ENCODE measurements at regions not wholly inside any gene's neighbourhood (a gene's known extent, or its start where the extent isn't known, plus 50 kb on each side); places are given as distances from the start of the nearest gene placed in this dataset.

DNA sequence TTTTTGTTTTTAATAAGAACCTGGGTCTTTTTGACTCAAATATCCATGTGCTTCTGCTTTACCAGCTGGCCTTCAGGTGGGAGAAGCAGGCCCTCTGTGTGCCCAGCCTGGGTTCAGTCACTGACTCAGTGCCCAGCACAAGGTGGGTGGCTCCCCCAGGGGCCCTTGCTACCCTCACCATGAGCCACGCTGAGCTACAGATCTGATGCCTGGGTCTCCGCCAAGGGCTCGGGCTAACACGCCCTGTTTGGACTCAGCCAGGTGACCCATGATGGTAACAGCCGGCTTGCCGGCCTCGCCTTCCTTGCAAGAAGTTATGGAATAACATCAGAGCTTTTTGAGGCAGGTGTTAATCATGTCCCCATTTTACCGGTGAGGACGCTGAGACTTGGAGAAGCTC, 109.5 kb upstream of the NLRP1 start:
- no peak overlapping the region for H4K8ac ChIP-seq (replicated peaks; ENCODE audit: insufficient read length, low read depth, low read length)
- peaks cover 0 to 3% of the 10 kb centered on the region in 2 experiments; a peak in 2 of 5 replicates for H3K9me3 Mint-ChIP-seq
- H3K79me1 ChIP-seq (ENCODE audit: insufficient read depth, low read depth, low read length, poor library complexity, severe bottlenecking), result no peaks in the 10 kb centered on the region
- H2AFZ ChIP-seq (ENCODE audit: low read length), result no peak overlapping the region
- H2BK12ac ChIP-seq (ENCODE audit: insufficient read length, low read depth, low read length), result no peak overlapping the region
- no peak overlapping the region for H2BK15ac ChIP-seq (ENCODE audit: low read depth, low read length)
- no peaks in the 10 kb centered on the region for H3K79me2 ChIP-seq (ENCODE audit: insufficient read depth, low read length)
- no peak overlapping the region for H3K56ac ChIP-seq (ENCODE audit: insufficient read length, low read depth, low read length)
- H3K23ac ChIP-seq (ENCODE audit: insufficient read length, low read depth, low read length), result no peak overlapping the region
- H3K9ac ChIP-seq (ENCODE audit: extremely low read depth, insufficient read length, low read length), result no peak overlapping the region
- no peak overlapping the region for H3K4ac ChIP-seq (ENCODE audit: low read depth, low read length)
- no peaks in the 10 kb centered on the region for H3K23me2 ChIP-seq (ENCODE audit: insufficient read length, low read depth, low read length, poor library complexity, severe bottlenecking)
- no peak overlapping the region for H3K14ac ChIP-seq (ENCODE audit: insufficient read depth, low read length)
- no CpG with 5 or more reads among the region's 9 CpGs for WGBS (ENCODE audit: extremely low coverage, insufficient read length, low lambda C conversion rate)
- no peaks in the 10 kb centered on the region for H4K20me1 ChIP-seq (ENCODE audit: control insufficient read depth, insufficient read depth, insufficient read length)
- no peak overlapping the region for H2BK5ac ChIP-seq (ENCODE audit: insufficient read length, low read length)
- H3K9me3 ChIP-seq (ENCODE audit: control insufficient read depth, low read depth, low read length), result no peaks in the 10 kb centered on the region
- H3K18ac ChIP-seq (ENCODE audit: insufficient read length, low read depth, low read length), result no peak overlapping the region
- H3K36me3 Mint-ChIP-seq (ENCODE audit: insufficient read depth in 1 of 3, low read depth in 3 of 3), result no peaks in the 10 kb centered on the region
- H3T11ph ChIP-seq (ENCODE audit: low read length), result no peak overlapping the region
- no peak overlapping the region for H3K27ac Mint-ChIP-seq
- no peak overlapping the region for H3K4me3 Mint-ChIP-seq
- H3K27me3 Mint-ChIP-seq (ENCODE audit: low read depth), result no peaks in the 10 kb centered on the region
- DNase-seq, result no peak
- H3K4me2 ChIP-seq (ENCODE audit: insufficient read depth, insufficient read length, low read length), result no peak overlapping the region
- H4K91ac ChIP-seq (ENCODE audit: insufficient read length, low read depth, low read length), result no peak overlapping the region
- no peak overlapping the region for H4K5ac ChIP-seq (ENCODE audit: insufficient read length, low read depth, low read length)
- no peaks in the 10 kb centered on the region for H3K27me3 ChIP-seq (ENCODE audit: insufficient read depth, low read length)
- no peak overlapping the region for H2AK5ac ChIP-seq (ENCODE audit: insufficient read length, low read length)
- H2BK20ac ChIP-seq (ENCODE audit: low read depth, low read length, poor library complexity, severe bottlenecking), result no peak overlapping the region
- H2BK120ac ChIP-seq (ENCODE audit: low read depth, low read length, poor library complexity, severe bottlenecking), result no peak overlapping the region
- TF ChIP-seq, protein P1, sequence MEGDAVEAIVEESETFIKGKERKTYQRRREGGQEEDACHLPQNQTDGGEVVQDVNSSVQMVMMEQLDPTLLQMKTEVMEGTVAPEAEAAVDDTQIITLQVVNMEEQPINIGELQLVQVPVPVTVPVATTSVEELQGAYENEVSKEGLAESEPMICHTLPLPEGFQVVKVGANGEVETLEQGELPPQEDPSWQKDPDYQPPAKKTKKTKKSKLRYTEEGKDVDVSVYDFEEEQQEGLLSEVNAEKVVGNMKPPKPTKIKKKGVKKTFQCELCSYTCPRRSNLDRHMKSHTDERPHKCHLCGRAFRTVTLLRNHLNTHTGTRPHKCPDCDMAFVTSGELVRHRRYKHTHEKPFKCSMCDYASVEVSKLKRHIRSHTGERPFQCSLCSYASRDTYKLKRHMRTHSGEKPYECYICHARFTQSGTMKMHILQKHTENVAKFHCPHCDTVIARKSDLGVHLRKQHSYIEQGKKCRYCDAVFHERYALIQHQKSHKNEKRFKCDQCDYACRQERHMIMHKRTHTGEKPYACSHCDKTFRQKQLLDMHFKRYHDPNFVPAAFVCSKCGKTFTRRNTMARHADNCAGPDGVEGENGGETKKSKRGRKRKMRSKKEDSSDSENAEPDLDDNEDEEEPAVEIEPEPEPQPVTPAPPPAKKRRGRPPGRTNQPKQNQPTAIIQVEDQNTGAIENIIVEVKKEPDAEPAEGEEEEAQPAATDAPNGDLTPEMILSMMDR (conservative IDR thresholded peaks at IDR 0.05), result no peak
- H3K27ac ChIP-seq (ENCODE audit: insufficient read length, low read depth, low read length), result no peak overlapping the region
- H3K4me1 ChIP-seq (ENCODE audit: insufficient read depth, low read length), result peaks cover 3% of the 10 kb centered on the region; the same call in 1 of the 2 replicates
- H3K4me1 Mint-ChIP-seq, result peaks cover 40 to 52% of the 10 kb centered on the region in 2 experiments
